HG03571 (cell line): ENCODE measurements at regions not wholly inside any gene's neighbourhood (a gene's known extent, or its start where the extent isn't known, plus 50 kb on each side); places are given as distances from the start of the nearest gene placed in this dataset.
"Not testable (repeated sequence)": the region's sequence is repeated elsewhere in the genome, so short reads cannot be mapped to it uniquely, and the experiment has no call there.

ENCODE experiments used
- ATAC-seq: cut with Tn5 transposase; IDR thresholded peaks from one replicate; pipeline ENCODE4 v1.9.1; 2021; ENCODE audit not compliant: unreplicated experiment

DNA sequence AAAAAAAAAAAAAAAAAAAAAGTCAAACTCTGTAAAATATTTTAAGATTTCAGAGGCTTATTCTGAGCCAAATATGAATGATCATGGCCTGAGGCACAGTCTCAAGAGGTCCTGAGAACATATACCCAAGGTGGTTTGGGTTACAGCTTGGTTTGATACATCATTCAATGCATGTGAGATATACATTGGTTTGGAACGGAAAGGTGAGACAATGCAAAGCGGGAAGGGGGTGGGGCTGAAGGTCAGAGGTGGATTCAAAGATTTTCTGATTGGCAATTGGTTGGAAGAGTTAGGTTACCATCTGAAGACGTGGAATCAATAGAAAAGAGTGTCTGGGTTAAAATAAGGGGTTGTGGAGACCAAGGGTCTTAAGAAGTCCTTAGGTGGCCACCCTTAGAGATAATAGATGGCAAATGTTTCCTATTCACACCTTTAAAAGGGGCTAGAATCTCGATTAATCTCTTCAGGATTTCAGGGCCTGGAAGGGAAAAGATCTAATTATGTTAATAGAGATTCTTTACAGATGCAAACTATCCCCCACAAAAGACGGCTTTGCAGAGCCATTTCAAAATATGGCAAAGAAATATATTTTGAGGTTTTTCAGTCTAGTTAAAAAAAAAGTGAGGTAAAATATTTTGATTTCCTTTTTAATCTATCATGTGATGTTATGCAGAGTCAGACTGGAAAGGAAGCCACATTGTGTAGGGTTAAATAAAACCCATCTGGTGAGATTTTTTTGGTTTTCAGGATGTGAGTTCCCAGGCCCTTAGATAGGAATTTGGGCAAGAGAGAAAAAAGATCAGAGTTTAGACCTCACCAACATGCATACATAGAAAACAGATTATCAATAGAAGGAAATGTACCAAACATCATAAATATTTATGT, 173.8 kb upstream of the CNOT2 start:
- ATAC-seq = no peak

DNA sequence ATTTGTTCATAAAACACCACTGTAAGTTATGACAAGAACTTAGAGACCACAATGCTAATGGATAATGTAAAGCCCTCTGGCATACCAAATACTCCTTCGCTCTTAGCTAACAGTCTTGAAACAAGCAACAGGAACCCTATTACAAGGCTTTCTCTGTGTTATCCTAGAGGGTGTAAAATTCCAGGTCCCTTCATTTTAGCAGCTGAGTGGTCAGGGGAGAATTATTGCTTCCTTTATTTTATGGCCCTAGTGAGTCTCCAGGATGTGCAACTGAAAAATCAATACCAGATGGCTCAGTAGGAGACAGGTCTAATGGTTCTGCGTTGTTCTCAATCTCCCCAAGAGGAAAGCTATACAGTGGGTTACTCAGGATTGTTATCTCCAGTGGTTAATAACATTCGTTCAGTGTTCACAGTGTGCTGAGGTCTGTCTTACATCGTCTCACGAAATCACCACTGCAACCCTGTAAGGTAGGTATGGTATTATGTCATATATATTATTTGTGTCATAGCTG, 172.7 kb upstream of the CNOT2 start:
- ATAC-seq = no peak

DNA sequence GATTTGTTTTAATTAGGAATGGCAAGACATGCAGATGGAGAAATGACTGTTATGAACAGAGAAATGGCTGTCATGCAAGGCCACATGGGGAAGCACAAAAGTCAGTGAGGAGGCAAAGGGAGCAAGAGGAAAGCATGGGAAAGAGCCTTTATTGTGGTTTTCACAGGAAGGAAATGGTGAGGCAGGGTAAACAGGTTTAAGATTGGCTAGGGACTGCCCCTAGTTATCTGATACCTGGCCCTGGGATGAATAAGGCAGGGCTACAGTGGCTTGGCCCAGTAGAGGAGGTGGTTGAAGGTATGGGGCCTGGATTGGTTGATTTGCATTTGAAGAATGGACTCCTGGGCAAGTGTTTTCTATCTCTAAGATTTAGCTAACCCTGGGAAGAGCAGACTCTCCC, 168.7 kb upstream of the CNOT2 start:
- no peak for ATAC-seq

DNA sequence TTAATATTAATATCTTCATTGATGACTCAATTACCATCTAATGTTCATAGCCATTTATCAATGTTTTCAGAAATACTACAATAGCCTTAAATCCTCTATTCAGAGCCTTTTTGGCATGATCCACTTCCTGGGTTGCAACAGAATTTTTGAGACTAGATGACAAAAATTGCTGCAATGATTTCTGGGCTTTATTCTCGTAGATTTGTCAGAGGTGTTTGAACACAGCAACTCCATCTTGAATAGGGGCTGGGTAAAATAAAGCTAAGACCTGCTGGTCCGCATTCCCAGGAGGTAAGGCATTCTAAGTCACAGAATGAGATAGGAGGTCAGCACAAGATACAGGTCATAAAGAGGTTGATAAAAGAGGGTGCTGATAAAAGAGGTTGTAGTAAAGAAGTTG, 165.8 kb upstream of the CNOT2 start:
- ATAC-seq = no peak

DNA sequence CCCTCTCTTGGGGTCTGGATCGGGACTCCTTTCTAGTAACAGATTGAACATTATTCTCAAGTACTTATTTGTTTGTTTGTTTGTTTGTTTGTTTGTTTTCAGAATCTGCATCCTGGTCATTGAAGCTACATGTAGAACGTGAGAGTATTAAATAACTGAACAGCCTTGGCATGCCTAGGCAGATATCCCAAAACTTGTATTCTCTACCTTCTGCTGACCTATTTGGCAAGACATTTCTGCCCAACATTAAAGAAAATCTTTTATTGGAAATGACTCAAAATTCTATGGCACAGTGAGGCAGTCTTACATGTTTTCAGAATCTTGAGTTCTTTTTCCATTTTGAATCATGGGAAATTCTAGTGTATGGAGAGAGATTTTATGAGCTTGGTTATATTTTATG, 165.1 kb upstream of the CNOT2 start:
- no peak for ATAC-seq

DNA sequence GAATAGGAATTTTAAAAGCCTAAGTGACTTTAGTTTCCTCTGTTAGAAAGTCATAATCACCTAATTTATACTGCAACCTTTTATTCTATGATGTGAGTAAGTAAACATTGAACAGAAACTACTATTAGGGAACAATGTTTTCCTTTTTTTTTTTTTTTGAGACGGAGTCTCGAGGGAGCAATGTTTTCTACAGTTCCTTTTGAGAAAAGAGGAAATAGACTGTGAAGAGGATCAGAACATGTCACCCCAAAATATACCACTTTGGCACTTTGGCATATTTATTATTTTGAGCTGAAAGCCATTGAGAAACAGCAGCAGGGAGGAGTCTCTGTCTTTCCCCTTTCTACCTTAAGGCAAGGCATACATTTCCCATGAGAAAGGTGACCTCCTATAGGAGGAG, 162.7 kb upstream of the CNOT2 start:
- no peak for ATAC-seq

DNA sequence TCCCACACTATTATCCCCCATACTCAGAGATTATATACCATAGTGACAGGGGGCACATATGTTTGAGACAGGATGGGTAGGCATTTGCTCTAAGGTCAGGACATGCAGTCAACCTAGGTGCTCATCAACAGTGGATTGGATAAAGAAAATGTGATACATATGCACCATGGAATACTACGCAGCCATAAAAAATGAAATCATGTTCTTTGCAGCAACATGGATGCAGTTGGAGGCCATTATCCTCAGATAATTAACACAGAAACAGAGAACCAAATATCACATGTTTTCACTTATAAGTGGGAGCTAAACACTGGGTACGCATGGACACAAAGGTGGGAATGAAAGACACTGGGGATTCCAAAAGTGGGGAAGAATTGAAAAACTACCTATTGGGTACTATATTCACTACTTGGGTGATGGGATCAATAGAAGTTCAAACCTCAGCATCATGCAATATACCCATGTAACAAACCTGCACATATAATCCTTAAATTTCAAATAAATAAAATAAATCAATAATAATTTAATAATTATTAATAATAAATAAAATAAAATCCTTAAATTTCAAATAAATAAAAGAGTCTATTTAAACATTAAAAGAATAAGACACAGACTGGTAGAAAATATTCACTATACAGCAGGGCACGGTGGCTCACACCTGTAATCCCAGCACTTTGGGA, 160.1 kb upstream of the CNOT2 start:
- ATAC-seq = no peak

DNA sequence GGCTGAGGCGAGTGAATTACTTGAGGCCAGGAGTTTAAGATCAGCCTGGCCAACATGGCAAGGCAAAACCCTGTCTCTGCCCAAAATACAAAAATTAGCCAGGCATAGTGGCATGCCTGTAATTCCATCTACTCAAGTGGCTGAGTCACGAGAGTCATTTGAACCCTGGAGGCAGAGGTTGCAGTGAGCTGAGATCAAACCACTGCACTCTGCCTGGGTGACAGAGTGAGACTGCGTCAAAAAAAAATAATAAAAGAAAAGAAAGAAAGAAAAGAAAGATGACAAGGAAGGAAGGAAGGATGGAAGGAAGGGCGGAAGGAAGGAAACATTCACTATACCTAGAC, 159.6 kb upstream of the CNOT2 start:
- ATAC-seq = no peak

DNA sequence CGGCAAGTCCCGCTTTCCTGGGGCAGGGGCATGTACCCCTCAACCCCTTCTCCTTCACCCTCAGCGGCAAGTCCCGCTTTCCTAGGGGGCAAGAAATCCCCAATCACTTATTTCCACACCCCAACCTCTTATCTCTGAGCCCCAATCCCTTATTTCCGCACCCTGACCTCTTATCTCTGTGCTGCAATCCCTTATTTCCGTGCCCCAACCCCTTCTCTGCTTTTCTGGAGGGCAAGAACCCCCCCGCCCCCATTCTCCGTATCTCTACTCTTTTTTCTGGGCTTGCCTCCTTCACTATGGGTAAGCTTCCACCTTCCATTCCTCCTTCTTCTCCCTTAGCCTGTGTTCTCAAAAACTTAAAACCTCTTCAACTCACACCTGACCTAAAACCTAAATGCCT, 156.9 kb upstream of the CNOT2 start:
- ATAC-seq = not testable (repeated sequence)

DNA sequence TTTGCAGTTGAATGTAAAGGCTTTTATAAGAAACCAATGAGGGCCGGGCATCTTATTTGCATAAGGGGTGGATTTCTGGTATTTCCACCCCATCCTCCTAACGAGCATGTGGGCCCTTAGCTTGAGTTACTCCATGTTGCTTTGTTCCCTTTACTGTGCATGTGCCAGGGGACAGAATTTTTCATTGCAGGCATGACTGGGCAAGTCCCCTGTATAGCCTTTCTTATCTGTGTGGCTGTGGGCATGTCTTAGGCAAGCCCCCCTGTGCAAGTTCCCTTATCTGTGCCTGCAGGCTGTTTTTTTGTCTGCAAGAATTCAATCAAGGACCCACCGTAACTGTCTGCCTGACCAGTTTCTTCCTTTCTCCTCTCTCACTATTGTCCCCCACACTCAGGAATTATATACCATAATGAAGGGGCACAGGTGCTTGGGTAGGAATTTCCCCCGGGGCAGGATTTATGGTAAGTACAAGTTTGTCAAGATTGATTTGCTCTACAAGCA, 152.2 kb upstream of the CNOT2 start:
- no peak for ATAC-seq

DNA sequence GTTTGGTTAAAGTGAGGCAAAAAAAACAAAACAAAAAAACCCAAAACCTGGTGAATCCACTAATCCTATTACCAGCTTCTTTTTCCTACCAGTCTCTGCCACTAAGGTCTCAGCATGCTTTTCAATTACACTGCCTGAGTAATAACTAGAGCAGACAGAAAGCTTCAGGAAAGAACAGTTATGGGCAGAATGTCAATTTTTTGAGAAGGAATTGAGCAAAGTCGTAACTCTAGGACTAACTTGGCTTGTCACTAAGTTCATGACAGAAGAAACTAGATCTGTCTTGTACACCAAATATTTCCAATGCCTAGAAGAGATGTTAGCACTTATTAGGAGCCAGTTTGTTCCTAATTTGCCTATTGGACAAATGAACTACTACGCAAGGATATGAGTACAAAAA, 148.8 kb upstream of the CNOT2 start:
- ATAC-seq = no peak

DNA sequence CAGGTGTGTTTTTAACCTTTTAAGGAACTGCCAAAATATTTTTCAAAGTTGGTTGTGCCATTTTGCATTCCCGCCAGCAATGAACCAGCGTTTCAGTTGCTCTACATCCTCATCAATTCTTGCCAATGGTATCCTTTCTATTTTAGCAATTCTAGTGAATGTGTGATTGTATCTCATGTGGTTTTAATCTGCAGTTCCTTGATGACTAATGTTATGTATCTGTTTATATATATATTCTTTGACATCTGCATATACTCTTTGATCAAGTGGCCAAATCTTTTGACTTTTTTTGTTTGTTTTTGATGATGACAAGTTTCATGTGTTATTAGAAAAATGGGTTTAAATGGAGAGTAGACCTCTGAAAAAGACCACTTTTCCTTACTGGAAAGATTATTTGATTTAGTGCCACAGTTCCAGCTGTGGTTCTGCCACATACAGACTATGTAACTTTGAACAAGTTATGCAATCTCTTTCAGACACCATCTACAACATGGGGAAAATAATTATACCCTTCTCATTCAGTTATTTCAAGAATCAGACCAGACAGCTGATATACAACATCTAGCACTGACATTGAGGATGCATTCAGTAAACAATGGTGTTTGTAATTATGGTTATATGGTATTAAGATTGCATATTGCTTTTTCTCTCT, 146.3 kb upstream of the CNOT2 start:
- ATAC-seq = no peak

DNA sequence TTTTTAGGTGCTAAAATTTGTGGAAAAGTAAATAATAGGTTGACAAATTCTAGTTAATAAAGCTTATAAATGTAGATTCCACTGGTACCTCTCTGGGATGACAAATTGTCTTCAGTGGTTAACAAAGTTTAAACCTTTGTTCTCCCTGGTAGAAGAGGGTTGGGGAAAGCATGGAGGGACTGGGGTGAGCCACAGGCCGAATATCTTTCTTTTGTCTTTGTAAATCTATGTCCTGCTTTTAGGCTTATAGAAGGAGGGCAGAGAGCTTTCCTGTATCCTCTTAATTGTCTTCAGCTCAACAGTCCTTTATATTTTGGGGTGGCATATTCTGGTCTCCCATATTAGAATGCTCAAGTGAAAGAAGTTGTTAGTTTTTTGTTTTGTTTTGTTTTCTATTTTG, 142.2 kb upstream of the CNOT2 start:
- ATAC-seq = no peak

DNA sequence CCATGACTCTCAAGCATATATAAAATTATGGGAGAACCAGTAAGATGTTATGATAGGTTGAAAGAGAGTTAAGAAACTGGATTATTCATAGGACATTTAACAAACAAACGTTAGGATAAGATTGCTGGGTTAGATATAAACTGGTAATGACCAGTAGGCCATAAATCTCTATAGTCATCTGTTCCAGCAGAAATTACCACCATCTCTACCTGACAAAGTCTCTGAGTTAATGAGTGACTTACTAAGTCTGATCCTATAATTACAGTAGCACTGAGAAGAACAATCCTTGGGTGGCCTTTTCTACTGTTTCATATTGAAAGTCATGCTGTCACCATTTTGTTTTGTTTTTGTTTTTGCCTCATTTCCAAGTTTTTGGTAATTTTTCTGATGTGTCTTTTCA, 136.9 kb upstream of the CNOT2 start:
- ATAC-seq = no peak

DNA sequence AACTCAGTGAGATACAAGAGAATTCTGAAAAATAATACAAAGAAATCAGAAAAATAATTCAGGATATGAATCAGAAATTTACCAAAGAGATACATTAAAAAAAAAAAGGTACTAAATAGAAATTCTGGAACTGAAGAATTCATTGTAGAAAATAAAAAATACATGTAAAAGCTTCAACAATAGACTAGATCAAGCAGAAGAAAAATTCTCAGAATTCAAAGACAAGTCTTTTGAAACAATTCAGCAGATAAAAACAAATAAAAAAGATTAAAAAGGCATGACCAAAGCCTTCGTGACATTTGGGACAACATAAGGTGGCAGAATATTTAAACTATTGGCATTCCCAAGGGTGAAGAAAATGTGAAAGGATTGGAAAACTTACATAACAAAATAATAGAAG, 133.1 kb upstream of the CNOT2 start:
- no peak for ATAC-seq

DNA sequence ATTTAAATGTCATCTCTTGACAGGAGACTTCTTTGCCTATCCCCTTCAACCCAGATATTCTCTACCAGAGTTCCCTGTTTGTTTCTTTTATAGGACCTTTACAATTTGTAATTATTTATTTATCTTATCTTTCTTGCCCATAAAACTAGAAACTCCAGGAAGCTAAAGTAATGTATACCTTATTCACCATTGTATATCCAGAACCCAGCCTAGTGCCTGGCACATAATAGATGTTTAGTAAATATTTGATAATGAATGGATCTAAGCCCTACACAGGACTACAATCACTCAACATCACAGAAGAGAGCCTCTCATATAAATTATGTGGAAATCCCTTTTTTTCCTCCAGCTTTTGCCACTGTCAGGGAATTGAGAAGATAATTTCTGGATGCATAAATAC, 125.6 kb upstream of the CNOT2 start:
- ATAC-seq = no peak

DNA sequence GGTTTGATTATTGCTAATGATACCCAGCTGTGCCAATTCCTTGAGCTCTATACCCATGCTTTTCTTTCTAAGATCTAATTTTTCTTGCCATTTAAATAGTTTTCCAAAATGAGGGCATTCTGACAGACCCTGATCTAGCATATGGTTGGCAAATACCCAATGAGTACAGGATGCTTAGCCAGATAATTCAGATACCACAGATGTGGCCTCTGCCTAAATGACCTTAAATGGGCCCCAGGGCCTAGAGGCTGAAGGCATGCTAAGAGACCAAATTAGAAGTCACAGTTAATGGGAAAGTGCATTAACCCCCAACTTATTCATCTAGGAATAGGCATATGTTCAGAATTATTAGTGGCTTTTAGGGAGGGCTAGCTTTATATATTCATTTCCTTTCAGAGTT, 122.3 kb upstream of the CNOT2 start:
- ATAC-seq = no peak

DNA sequence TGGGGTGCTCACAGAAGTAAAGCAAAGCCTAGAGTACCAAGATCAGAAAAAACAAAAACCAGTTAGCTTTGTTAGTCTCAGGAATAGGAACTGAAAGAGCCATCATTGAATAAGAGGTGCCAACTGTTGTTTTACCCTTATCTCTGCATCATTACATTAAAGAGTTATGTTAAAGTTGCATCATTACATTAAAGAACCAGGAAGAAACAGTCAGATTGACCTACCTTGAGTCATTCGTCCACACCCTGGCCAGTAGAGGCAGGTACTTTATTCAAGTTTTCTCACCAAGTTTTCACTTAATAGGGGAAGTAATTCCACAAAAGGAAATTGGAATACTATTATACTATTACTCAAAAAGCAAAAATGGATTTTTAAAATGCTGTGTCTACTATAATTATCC, 121.7 kb upstream of the CNOT2 start:
- no peak for ATAC-seq

DNA sequence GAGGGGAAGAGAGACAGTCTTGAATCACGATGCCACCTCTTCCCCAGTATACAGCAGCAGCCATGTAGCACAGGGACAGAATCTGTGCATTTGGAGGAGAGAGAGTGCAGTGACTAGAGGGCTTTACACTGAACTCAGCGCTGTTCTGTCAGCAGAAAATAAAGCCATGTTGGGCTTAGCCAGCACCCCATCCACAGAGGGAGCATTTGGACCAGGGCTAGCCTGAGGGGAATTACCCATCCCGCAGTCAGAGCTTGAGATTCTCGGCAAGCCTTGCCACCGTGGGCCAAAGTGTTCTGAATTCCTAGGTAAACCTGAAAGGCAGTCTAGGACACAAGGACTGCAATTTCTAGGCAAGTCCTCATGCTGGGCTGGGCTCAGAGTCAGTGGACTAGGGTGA, 120.4 kb upstream of the CNOT2 start:
- no peak for ATAC-seq

DNA sequence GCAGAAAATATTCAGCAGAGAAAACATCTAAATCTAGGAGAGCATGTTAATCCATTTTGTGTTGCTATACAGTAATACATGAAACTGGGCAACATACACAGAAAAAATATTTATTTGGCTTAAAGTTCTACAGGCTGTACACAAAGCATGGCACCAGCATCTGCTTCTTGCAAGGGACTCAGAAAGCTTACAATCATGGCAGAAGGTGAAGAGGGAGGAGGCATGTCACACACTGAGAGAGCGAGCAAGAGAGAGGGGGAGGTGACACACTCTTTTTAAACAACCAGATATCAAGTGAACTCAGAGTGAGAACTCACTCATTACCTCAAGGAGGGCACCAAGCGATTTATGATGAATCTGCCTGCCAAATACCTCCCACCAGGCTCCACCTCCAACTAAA, 94.2 kb upstream of the CNOT2 start:
- ATAC-seq = no peak

DNA sequence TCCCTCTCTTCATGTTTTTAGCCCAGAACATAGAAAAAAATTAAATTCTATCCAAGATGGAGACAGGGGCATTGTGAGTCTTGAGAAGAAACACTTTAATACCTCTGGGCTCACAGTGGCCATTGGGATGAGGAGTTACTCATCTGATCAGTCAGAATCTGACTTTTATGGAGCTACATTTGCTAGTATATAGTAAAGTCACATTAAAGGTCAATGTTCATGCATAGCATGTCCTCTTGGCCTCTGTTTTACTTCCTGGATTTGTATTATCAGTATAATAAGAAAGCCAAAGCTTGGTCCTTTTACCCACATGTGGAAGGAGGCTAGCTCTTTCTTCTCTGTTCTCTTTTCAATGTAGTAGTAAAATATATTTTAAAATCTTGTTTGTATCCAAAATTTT, 93.6 kb upstream of the CNOT2 start:
- ATAC-seq = no peak

DNA sequence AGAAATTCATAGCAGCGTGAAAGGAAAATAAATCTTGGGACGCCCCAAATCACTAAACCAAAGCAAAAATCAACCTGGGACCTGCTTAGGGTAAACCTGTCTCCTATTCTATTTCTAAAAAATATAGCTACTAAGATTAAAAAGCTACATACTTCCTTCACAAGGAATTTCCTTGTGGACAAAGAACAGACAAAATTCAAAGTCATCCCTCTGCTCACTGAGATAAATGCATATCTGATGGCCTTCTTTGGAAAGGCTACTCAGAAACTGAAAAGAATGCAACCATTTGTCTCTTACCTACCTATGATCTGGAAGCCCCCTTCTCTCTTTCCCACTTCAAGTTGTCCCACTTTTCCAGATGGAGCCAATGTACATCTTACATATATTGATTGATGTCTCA, 93.0 kb upstream of the CNOT2 start:
- no peak for ATAC-seq
